ENCODE measurements at regions not wholly inside any gene's neighbourhood (a gene's known extent, or its start where the extent isn't known, plus 50 kb on each side); places are given as distances from the start of the nearest gene placed in this dataset.

DNA sequence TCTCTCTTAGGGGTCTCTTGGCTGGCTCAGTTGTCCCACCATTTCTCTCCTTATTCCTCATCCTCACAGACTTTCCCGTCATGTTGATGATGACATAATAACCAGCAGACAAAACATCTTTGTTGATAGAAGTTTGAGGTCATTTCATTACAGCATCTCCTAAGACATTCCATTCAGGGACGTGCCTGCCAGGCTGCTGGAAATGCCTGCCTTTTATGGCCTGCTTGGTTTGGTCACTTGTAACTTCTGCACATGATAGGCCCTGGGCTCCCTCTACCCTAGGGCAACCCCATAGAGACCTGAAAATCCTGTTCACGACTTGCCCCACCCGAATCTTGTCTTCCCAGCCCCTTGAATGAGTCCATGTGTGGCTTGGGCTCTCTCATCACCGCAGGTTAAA is 81.7 kb downstream of the SDC1 start:
- WGBS, 2 donors, result 52 to 73% methylated on average over 5 of the region's 5 CpGs
- TF ChIP-seq EP300 (IDR thresholded peaks at IDR 0.05), result peak in 2 of 4 donors; percentile 71 to 73
- peak in 2 of 4 donors; percentile 29 to 38 for TF ChIP-seq POLR2AphosphoS5 (IDR thresholded peaks at IDR 0.05)
- TF ChIP-seq, protein P1, sequence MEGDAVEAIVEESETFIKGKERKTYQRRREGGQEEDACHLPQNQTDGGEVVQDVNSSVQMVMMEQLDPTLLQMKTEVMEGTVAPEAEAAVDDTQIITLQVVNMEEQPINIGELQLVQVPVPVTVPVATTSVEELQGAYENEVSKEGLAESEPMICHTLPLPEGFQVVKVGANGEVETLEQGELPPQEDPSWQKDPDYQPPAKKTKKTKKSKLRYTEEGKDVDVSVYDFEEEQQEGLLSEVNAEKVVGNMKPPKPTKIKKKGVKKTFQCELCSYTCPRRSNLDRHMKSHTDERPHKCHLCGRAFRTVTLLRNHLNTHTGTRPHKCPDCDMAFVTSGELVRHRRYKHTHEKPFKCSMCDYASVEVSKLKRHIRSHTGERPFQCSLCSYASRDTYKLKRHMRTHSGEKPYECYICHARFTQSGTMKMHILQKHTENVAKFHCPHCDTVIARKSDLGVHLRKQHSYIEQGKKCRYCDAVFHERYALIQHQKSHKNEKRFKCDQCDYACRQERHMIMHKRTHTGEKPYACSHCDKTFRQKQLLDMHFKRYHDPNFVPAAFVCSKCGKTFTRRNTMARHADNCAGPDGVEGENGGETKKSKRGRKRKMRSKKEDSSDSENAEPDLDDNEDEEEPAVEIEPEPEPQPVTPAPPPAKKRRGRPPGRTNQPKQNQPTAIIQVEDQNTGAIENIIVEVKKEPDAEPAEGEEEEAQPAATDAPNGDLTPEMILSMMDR (IDR thresholded peaks at IDR 0.05), result no peak
- TF ChIP-seq POLR2A (IDR thresholded peaks at IDR 0.05), result no peak
- intact Hi-C loops (cut with DNase I), result loop anchor here (5.0 kb wide), 1 partner anchor 79 kb away; no protein-coding TSS in a partner anchor
- no peak for DNase-seq
- Histone ChIP-seq H3K36me3 (no peaks in the 10 kb centered on the region), H3K4me1 (peaks cover 0 to 8% (median 0%) of the 10 kb centered on the region in 4 donors), H3K9me3 (no peaks in the 10 kb centered on the region), H3K27me3 (no peaks in the 10 kb centered on the region), H3K4me3 (no peak overlapping the region), H3K27ac (peak overlapping the region in 1 of 4 donors; percentile 65)

DNA sequence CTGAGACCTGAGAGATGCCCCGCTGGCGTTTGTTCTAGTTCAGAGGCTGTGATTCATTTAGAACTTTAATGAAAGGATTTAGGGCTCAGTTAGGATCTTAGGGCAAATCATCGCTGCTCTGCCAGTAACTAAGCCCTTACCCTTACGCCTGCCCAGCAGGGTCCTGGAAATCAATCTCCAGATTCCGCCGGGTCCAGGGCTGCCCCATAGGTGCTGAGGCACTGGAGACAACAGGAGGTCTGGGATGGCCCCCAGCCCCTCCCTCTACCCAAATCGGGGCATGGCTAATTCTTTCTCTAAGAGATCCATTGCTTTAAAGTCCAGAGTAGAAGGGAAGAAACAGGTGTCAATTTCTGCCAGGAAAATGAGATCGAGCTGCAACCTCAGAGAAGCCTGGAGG is 83.1 kb downstream of the SDC1 start:
- H3K27ac ChIP-seq, result peak overlapping the region in 2 of 4 donors; percentile 60 to 65

DNA sequence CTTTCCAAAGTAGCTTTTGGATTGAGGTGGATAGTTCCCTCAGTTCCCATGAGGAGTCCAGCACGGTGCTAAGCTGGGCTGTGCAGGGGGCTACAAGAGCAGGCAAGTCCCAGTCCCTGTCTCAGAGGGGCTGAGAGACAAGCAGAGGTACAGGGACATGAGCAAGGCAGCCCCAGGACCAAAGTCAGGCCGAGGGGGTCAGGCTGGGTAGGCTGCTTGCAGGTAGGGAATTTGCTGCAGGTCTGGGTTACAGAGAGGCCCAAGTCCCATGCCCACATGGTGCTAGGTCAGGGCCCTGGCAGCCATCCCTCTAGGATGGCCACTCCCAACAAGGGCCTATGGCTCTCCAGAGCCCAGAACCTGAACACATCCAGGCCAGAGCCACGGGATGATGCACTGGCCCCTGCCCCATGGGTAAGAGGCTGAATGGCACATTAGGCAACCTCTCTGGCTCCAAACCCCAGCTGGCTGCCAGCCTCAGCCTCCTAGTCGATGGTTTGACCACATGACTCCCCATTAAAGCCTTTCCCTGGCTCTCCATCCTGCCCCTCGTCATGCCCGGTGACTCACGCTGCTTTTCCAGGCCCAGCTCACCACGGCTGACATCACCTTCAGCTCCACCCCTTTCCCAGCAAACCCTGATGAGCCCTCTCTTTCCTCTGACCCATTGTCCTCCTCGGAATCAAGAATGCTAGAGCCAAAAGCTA is 83.7 kb downstream of the SDC1 start:
- 71 to 74% methylated on average over 9 of the region's 9 CpGs for WGBS, 2 donors
- intact Hi-C loops (cut with DNase I), result loop anchor here (5.0 kb wide), 1 partner anchor 81 kb away; no protein-coding TSS in a partner anchor
- no peaks in the 10 kb centered on the region for H3K9me3 ChIP-seq
- H3K27me3 ChIP-seq, result no peaks in the 10 kb centered on the region
- peak; percentile 86 for DNase-seq
- peaks cover 0 to 8% (median 0%) of the 10 kb centered on the region in 4 donors for H3K4me1 ChIP-seq
- H3K36me3 ChIP-seq, result no peaks in the 10 kb centered on the region
- H3K4me3 ChIP-seq, result no peak overlapping the region
- TF ChIP-seq POLR2A (IDR thresholded peaks at IDR 0.05) (no peak), EP300 (IDR thresholded peaks at IDR 0.05) (peak in 1 of 4 donors; percentile 84), POLR2AphosphoS5 (IDR thresholded peaks at IDR 0.05) (peak in 2 of 4 donors; percentile 11 to 62)
- H3K27ac ChIP-seq, result peak overlapping the region in 2 of 4 donors; percentile 60 to 65

More for the DNA sequence above, 83.1 kb downstream of the SDC1 start:
- 89 to 91% methylated on average over 8 of the region's 8 CpGs for WGBS, 2 donors
- TF ChIP-seq, protein P1 (IDR thresholded peaks at IDR 0.05), result no peak
- no peak for TF ChIP-seq POLR2AphosphoS5 (IDR thresholded peaks at IDR 0.05)
- no peak for TF ChIP-seq POLR2A (IDR thresholded peaks at IDR 0.05)
- TF ChIP-seq EP300 (IDR thresholded peaks at IDR 0.05), result no peak
- intact Hi-C loops (cut with DNase I), result loop anchor here (5.0 kb wide), 1 partner anchor 80 kb away; no protein-coding TSS in a partner anchor
- Histone ChIP-seq H3K9me3 (no peaks in the 10 kb centered on the region), H3K4me1 (peaks cover 0 to 8% (median 0%) of the 10 kb centered on the region in 4 donors), H3K36me3 (no peaks in the 10 kb centered on the region), H3K4me3 (no peak overlapping the region), H3K27me3 (no peaks in the 10 kb centered on the region)
- DNase-seq, result no peak

DNA sequence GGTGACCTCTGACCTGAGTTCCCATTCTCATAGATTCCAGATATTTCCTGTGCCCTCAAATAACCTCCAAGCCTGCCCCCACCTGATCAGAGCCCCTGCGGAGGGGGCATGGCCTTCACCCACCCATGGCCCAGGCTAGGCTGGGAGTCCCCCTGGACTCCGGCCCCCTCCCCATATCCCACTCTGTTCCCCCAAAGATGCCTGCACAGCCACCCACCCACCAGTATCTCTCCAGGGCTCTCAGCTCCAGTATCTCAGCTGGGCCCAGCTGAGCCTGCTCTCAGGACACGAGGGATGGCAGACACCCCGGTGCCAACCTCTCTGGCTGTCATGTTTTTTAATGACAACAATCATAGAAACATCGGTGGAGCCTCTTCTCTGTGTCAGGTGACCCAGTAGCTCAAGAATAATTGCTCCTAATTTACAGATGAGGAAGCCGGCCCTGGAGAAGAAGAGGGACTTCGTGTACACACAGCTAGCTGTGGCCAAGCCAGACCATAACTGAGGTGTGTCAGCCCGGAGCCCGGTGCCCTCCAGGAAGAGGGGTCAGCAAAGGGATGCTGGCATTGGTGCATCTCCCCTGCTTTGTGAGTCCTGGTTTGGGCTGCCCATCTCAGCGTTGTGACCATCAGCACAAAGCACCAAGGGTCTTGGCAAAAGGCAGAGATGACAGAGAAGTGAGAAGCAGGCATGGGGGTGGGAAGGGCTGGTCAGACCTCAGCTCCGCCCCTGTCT is 84.4 kb downstream of the SDC1 start:
- Histone ChIP-seq H3K36me3 (no peaks in the 10 kb centered on the region), H3K9me3 (no peaks in the 10 kb centered on the region), H3K4me3 (no peak overlapping the region), H3K27ac (peak overlapping the region in 1 of 4 donors; percentile 65), H3K4me1 (peaks cover 0 to 8% (median 0%) of the 10 kb centered on the region in 4 donors), H3K27me3 (no peaks in the 10 kb centered on the region)
- TF ChIP-seq POLR2AphosphoS5 (IDR thresholded peaks at IDR 0.05) (no peak), EP300 (IDR thresholded peaks at IDR 0.05) (no peak), POLR2A (IDR thresholded peaks at IDR 0.05) (no peak)
- TF ChIP-seq, protein P1 (IDR thresholded peaks at IDR 0.05), result no peak
- intact Hi-C loops (cut with DNase I), result loop anchor here (5.0 kb wide), 1 partner anchor 82 kb away; no protein-coding TSS in a partner anchor
- DNase-seq, result no peak
- WGBS, 2 donors, result 81 to 90% methylated on average over 11 of the region's 11 CpGs

All from sigmoid colon (tissue), 6 donors.